Activated CD4-positive, alpha-beta T cell treated with anti-CD3 and anti-CD28 coated beads for 36 hours (primary cell): ENCODE measurements at regions not wholly inside any gene's neighbourhood (a gene's known extent, or its start where the extent isn't known, plus 50 kb on each side); places are given as distances from the start of the nearest gene placed in this dataset.
"Not testable (repeated sequence)": the region's sequence is repeated elsewhere in the genome, so short reads cannot be mapped to it uniquely, and the experiment has no call there.

ENCODE experiments used
- ATAC-seq: fragments of 200-7000 bp; cut with Tn5 transposase; one replicate; pipeline ENCODE4 v1.10.0; 2021; ENCODE audit warnings: mild to moderate bottlenecking, moderate library complexity
- CTCF ChIA-PET: fragments of 350-600 bp; sonication (Branson Sonifier 250); formaldehyde crosslinking; loops from one replicate; lab custom pipeline; 2021; ENCODE audit warnings: antibody characterized with exemption; lab: Charles Lee
- POLR2A ChIA-PET: fragments of 350-600 bp; sonication (Branson Sonifier 250); formaldehyde crosslinking; loops from one replicate; lab custom pipeline; 2021; ENCODE audit warnings: antibody characterized with exemption, inconsistent platforms; lab: Charles Lee
- DNase-seq: peaks from one replicate; pipeline ENCODE4 v3.0.0-alpha.2; 2020
- H3K27ac Mint-ChIP-seq: one replicate; pipeline ENCODE4 v1.8.0; 2021; ENCODE audit warnings: mixed read lengths
- H3K27me3 Mint-ChIP-seq: one replicate; pipeline ENCODE4 v1.8.0; 2021; ENCODE audit warnings: mixed read lengths
- H3K36me3 Mint-ChIP-seq: one replicate; pipeline ENCODE4 v1.8.0; 2021; ENCODE audit warnings: low read depth, mixed read lengths
- H3K4me1 Mint-ChIP-seq: one replicate; pipeline ENCODE4 v1.8.0; 2021; ENCODE audit warnings: mixed read lengths
- H3K4me3 Mint-ChIP-seq: one replicate; pipeline ENCODE4 v1.8.0; 2021; ENCODE audit warnings: mild to moderate bottlenecking, moderate library complexity, mixed read lengths
- H3K9me3 Mint-ChIP-seq: one replicate; pipeline ENCODE4 v1.8.0; 2021; ENCODE audit warnings: low read depth, mixed read lengths
- intact Hi-C, 2 experiments: fragments of 100-400 bp; cut with DNase I in 1 of 2; cut with micrococcal nuclease in 1 of 2; formaldehyde crosslinking; loops; one replicate each; pipeline versions ENCODE4 v1.14.2 to v1.15.1; 2022 to 2024; cut with DNase I, micrococcal nuclease

- intact Hi-C loops, result loop anchor here in 1 of 2 experiments (10.0 kb wide), 1 partner anchor 445 kb away; no protein-coding TSS in a partner anchor
- peaks cover 4% of the 10 kb centered on the region for H3K9me3 Mint-ChIP-seq
- DNase-seq (no peak), ATAC-seq (no peak)
- peaks cover 26% of the 10 kb centered on the region for H3K4me1 Mint-ChIP-seq
- H3K27ac Mint-ChIP-seq, result no peak overlapping the region
- ChIA-PET POLR2A (no interaction called here), CTCF (interaction anchor here (0.9 kb wide), 1 partner anchor 36 kb away, joined by 3 read pairs; no protein-coding TSS in a partner anchor)
- H3K4me3 Mint-ChIP-seq, result no peak overlapping the region
- no peaks in the 10 kb centered on the region for H3K27me3 Mint-ChIP-seq
- peaks cover 6% of the 10 kb centered on the region for H3K36me3 Mint-ChIP-seq
Observed at GRCh38 chrX:39779952-39780783, 317.6 kb downstream of the BCOR start.

DNA sequence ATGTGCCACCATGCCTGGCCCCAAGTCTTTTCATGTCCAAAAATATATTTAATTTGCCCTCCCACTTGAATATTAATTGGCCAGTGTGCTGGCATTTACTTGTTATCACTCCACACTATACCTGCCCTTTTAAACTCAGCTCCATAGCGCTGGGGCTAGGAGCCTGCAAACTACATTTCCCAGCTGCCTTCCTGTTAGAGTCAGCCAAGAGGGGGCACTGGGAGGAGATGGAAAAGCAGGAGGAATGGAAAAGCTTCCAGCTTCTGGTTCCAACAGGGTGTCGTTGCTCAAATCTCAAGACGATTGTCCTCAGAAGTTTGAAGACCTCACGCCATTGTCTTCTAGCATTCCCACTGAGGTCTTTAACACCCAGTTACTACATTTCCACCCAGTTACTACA lies 315.5 kb downstream of the BCOR start:
- H3K27me3 Mint-ChIP-seq, result no peaks in the 10 kb centered on the region
- H3K27ac Mint-ChIP-seq, result no peak overlapping the region
- DNase-seq (no peak), ATAC-seq (no peak)
- H3K4me1 Mint-ChIP-seq, result peaks cover 18% of the 10 kb centered on the region
- H3K36me3 Mint-ChIP-seq, result peaks cover 6% of the 10 kb centered on the region
- POLR2A ChIA-PET, result interaction anchor here (0.7 kb wide), 1 partner anchor 9 kb away, joined by 4 read pairs; no protein-coding TSS in a partner anchor
- CTCF ChIA-PET, result no interaction called here
- intact Hi-C loops, result no loop called here
- no peak overlapping the region for H3K4me3 Mint-ChIP-seq
- peaks cover 4% of the 10 kb centered on the region for H3K9me3 Mint-ChIP-seq

- ChIA-PET POLR2A (no interaction called here), CTCF (no interaction called here)
- intact Hi-C loops, result no loop called here
- DNase-seq, result no peak
- no peaks in the 10 kb centered on the region for H3K9me3 Mint-ChIP-seq
- H3K4me3 Mint-ChIP-seq, result no peak overlapping the region
- no peak for ATAC-seq
- peaks cover 3% of the 10 kb centered on the region for H3K4me1 Mint-ChIP-seq
- no peaks in the 10 kb centered on the region for H3K27me3 Mint-ChIP-seq
- H3K36me3 Mint-ChIP-seq, result no peaks in the 10 kb centered on the region
- H3K27ac Mint-ChIP-seq, result no peak overlapping the region
Observed at GRCh38 chrX:39787999-39788398, 309.8 kb downstream of the BCOR start.

- POLR2A ChIA-PET, result no interaction called here
- H3K27ac Mint-ChIP-seq, result no peak overlapping the region
- H3K9me3 Mint-ChIP-seq, result no peaks in the 10 kb centered on the region
- H3K27me3 Mint-ChIP-seq, result no peaks in the 10 kb centered on the region
- DNase-seq, result no peak
- peaks cover 3% of the 10 kb centered on the region for H3K4me1 Mint-ChIP-seq
- CTCF ChIA-PET, result no interaction called here
- no peak overlapping the region for H3K4me3 Mint-ChIP-seq
- no peak for ATAC-seq
- H3K36me3 Mint-ChIP-seq, result no peaks in the 10 kb centered on the region
- intact Hi-C loops, result no loop called here
Observed at GRCh38 chrX:39788521-39788920, 309.2 kb downstream of the BCOR start.

DNA sequence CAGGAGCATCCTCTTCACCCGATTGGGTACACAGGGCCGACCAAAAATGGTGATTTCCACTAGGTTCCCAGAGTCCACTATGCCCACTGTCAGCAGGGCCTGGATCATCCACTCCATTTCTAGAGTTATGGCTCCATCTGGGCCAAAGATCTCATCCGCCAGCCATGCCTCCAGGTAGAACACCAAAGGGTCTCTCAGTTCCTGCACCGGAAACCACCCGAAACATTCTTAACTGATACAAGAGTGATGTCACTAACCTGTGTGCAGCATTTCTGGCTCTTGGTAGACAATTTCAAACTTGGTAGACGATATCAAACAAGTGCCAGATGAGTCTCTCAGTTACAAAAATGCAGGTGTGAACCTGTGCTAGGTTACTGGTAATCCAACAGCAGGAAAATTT lies 306.1 kb downstream of the BCOR start:
- CTCF ChIA-PET, result no interaction called here
- no peak overlapping the region for H3K4me3 Mint-ChIP-seq
- DNase-seq (no peak), ATAC-seq (no peak)
- no peaks in the 10 kb centered on the region for H3K9me3 Mint-ChIP-seq
- intact Hi-C loops, result no loop called here
- no peaks in the 10 kb centered on the region for H3K36me3 Mint-ChIP-seq
- peaks cover 3% of the 10 kb centered on the region for H3K4me1 Mint-ChIP-seq
- no peaks in the 10 kb centered on the region for H3K27me3 Mint-ChIP-seq
- no peak overlapping the region for H3K27ac Mint-ChIP-seq
- POLR2A ChIA-PET, result interaction anchor here (0.6 kb wide), 1 partner anchor 58 kb away, joined by 4 read pairs; no protein-coding TSS in a partner anchor

DNA sequence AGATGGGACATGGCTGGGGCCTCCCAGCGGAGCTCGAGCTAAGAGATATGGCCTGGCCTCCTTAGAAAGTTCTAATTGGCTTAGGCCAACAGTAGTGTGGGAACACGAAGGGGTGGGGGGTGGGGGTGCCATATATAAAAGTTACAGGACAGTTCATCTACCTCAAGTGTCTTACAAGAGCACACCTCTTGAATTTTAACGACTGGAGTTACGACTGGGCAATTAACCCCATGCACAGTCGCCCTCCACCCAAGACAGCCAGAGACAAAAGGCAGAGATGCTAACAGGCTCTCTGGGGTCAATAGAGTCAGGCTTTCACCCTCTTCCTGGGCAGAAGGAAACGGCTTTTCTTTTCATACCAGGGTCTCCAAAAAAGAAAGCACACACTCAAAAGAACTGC lies 302.2 kb downstream of the BCOR start:
- DNase-seq, result no peak
- no peaks in the 10 kb centered on the region for H3K36me3 Mint-ChIP-seq
- H3K27ac Mint-ChIP-seq, result no peak overlapping the region
- intact Hi-C loops, result no loop called here
- H3K27me3 Mint-ChIP-seq, result no peaks in the 10 kb centered on the region
- H3K4me1 Mint-ChIP-seq, result no peaks in the 10 kb centered on the region
- ChIA-PET POLR2A (no interaction called here), CTCF (no interaction called here)
- no peaks in the 10 kb centered on the region for H3K9me3 Mint-ChIP-seq
- no peak overlapping the region for H3K4me3 Mint-ChIP-seq
- no peak for ATAC-seq

DNA sequence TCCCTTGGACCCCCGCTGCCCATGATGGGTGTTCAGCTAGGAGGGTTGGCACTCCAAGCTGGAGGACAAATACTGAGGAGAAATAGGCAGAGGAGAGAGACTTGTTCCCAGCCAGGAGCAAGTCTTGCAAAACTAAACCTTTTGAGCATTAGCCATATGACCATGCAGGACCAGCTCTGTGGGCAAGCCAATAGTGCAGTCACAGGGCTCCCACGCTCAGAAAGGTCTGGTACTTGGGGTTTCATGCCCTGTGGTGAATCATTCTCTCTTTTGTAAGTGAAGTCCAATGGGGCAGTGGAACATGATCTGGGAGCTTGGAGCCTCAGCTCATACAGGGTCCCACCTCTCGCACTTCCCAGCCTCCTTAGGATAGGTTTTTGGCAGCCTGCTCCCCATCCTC lies 300.9 kb downstream of the BCOR start:
- POLR2A ChIA-PET, result no interaction called here
- DNase-seq, result no peak
- H3K4me3 Mint-ChIP-seq, result no peak overlapping the region
- H3K4me1 Mint-ChIP-seq, result no peaks in the 10 kb centered on the region
- no peaks in the 10 kb centered on the region for H3K9me3 Mint-ChIP-seq
- no peak for ATAC-seq
- no peaks in the 10 kb centered on the region for H3K27me3 Mint-ChIP-seq
- no peaks in the 10 kb centered on the region for H3K36me3 Mint-ChIP-seq
- CTCF ChIA-PET, result no interaction called here
- intact Hi-C loops, result no loop called here
- no peak overlapping the region for H3K27ac Mint-ChIP-seq

DNA sequence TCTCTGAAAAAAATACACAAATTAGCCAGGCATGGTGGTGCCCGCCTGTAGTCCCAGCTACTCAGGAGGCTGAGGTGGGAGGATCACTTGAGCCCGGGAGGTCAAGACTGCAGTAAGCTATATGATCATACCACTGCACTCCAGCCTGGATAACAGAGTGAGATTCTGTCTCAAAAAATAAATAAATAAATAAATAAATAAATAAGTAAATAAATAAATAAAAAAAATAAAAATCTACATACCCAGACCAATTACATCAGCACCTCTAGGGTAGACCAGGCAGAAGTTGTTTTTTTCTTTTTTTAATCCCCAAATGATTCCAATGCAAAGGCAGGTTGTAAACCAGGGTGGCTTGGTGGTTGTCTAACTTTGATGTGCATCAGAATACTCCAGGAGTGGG lies 299.3 kb downstream of the BCOR start:
- H3K4me3 Mint-ChIP-seq, CTCF ChIA-PET, H3K36me3 Mint-ChIP-seq, DNase-seq, POLR2A ChIA-PET, H3K9me3 Mint-ChIP-seq, intact Hi-C loops, H3K27ac Mint-ChIP-seq, H3K4me1 Mint-ChIP-seq, H3K27me3 Mint-ChIP-seq, ATAC-seq: not testable (repeated sequence)

DNA sequence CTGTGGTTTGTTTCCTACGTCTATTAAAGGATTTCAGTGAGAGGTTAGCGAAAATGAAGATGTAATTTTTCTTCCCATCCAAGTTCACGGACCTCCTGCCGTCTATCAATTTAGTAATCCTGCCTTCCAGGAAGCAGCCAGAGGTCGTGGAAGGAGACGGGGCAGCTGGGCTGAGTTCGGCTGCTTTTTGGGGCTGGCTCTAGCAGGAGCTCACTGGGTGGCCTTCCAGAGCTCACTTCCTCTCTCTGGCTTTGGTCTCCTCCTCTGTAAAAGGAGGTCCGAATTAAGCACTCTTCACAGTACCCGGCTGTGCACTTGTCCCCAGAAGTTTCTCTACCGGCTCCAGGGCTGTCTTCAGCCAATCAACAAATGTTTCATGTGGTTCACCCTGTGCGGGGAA lies 295.4 kb downstream of the BCOR start:
- CTCF ChIA-PET, result no interaction called here
- intact Hi-C loops, result no loop called here
- DNase-seq, result no peak
- no peaks in the 10 kb centered on the region for H3K27me3 Mint-ChIP-seq
- no peak overlapping the region for H3K4me3 Mint-ChIP-seq
- peaks cover 17% of the 10 kb centered on the region for H3K4me1 Mint-ChIP-seq
- peaks cover 6% of the 10 kb centered on the region for H3K36me3 Mint-ChIP-seq
- no peak overlapping the region for H3K27ac Mint-ChIP-seq
- H3K9me3 Mint-ChIP-seq, result no peaks in the 10 kb centered on the region
- no peak for ATAC-seq
- POLR2A ChIA-PET, result no interaction called here

GRCh38 chrX:39802908-39803307 lies 294.9 kb downstream of the BCOR start:
- ChIA-PET CTCF (no interaction called here), POLR2A (no interaction called here)
- intact Hi-C loops, result no loop called here
- Mint-ChIP-seq H3K4me1 (peaks cover 20% of the 10 kb centered on the region), H3K27me3 (no peaks in the 10 kb centered on the region), H3K9me3 (no peaks in the 10 kb centered on the region), H3K4me3 (no peak overlapping the region), H3K36me3 (peaks cover 6% of the 10 kb centered on the region), H3K27ac (no peak overlapping the region)
- DNase-seq (no peak), ATAC-seq (no peak)

DNA sequence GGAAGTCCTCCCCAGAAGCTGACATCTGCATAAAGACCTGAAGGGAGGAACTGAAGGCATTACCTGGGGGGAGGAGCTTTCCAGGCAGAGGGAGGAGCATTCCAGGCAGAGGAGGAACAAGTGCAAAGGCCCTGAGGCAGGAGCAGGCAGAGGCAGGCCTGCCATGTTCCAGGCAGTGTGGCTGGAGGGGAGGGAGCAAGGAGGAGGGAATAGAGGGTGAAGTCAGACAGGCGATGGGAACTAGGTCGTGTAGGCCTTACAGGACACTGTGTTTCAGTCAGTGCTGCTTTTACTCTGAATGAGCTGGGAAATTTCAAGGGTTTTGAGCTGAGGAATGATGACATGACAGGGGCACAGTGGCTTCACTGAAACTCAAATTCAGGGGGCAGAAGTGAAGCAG lies 292.7 kb downstream of the BCOR start:
- H3K4me1 Mint-ChIP-seq, result peaks cover 23% of the 10 kb centered on the region
- DNase-seq (no peak), ATAC-seq (no peak)
- peaks cover 6% of the 10 kb centered on the region for H3K36me3 Mint-ChIP-seq
- CTCF ChIA-PET, result no interaction called here
- H3K9me3 Mint-ChIP-seq, result no peaks in the 10 kb centered on the region
- no peaks in the 10 kb centered on the region for H3K27me3 Mint-ChIP-seq
- intact Hi-C loops, result no loop called here
- POLR2A ChIA-PET, result no interaction called here
- H3K27ac Mint-ChIP-seq, result peak overlapping the region; percentile 47
- no peak overlapping the region for H3K4me3 Mint-ChIP-seq

GRCh38 chrX:39805825-39806224 lies 291.9 kb downstream of the BCOR start:
- ChIA-PET CTCF (no interaction called here), POLR2A (no interaction called here)
- ATAC-seq, result peak; percentile 47
- H3K27me3 Mint-ChIP-seq, result no peaks in the 10 kb centered on the region
- no peaks in the 10 kb centered on the region for H3K9me3 Mint-ChIP-seq
- H3K4me1 Mint-ChIP-seq, result peaks cover 23% of the 10 kb centered on the region
- intact Hi-C loops, result loop anchor here in 1 of 2 experiments (1.0 kb wide), 1 partner anchor 76 kb away; no protein-coding TSS in a partner anchor
- no peak overlapping the region for H3K4me3 Mint-ChIP-seq
- peak; percentile 26 for DNase-seq
- peak overlapping the region; percentile 65 for H3K27ac Mint-ChIP-seq
- peaks cover 6% of the 10 kb centered on the region for H3K36me3 Mint-ChIP-seq
